Nephron progenitor cell (in vitro differentiated cells): ENCODE measurements at regions not wholly inside any gene's neighbourhood (a gene's known extent, or its start where the extent isn't known, plus 50 kb on each side); places are given as distances from the start of the nearest gene placed in this dataset.

Source experiments
- DNase-seq: peaks from one replicate; pipeline ENCODE4 v3.0.0; 2021
- H3K27ac Mint-ChIP-seq: 2 replicates; pipeline ENCODE4 v1.8.0; 2021; ENCODE audit warnings: mild to moderate bottlenecking, moderate library complexity, mixed read lengths
- H3K27me3 Mint-ChIP-seq: 2 replicates; pipeline ENCODE4 v1.8.0; 2021; ENCODE audit warnings: mild to moderate bottlenecking, low read depth, mixed read lengths; ENCODE audit not compliant: poor library complexity
- H3K36me3 Mint-ChIP-seq: 2 replicates; pipeline ENCODE4 v1.8.0; 2021; ENCODE audit warnings: low read depth, mixed read lengths
- H3K4me1 Mint-ChIP-seq: 2 replicates; pipeline ENCODE4 v1.8.0; 2021; ENCODE audit warnings: mixed read lengths
- H3K4me3 Mint-ChIP-seq: 2 replicates; pipeline ENCODE4 v1.8.0; 2021; ENCODE audit warnings: mild to moderate bottlenecking, moderate library complexity, mixed read lengths
- H3K9me3 Mint-ChIP-seq: 2 replicates; pipeline ENCODE4 v1.8.0; 2021; ENCODE audit warnings: mild to moderate bottlenecking, moderate library complexity, mixed read lengths
- CTCF ChIP-seq: fragments of 200-600 bp; sonication (generic); IDR thresholded peaks from 2 replicates; pipeline ENCODE4 v1.5.0; 2021; ENCODE audit warnings: antibody characterized with exemption

- Mint-ChIP-seq H3K27me3 (peaks cover 4% of the 10 kb centered on the region), H3K4me1 (no peaks in the 10 kb centered on the region), H3K27ac (no peak overlapping the region), H3K36me3 (no peaks in the 10 kb centered on the region), H3K4me3 (no peak overlapping the region), H3K9me3 (peaks cover 48% of the 10 kb centered on the region)
- DNase-seq = no peak
- no peak for TF ChIP-seq CTCF
Observed at GRCh38 chr4:187799735-187800134, 195.8 kb upstream of the ZFP42 start.

- H3K9me3 Mint-ChIP-seq = no peaks in the 10 kb centered on the region
- no peak for TF ChIP-seq CTCF
- H3K4me1 Mint-ChIP-seq = no peaks in the 10 kb centered on the region
- H3K36me3 Mint-ChIP-seq = no peaks in the 10 kb centered on the region
- DNase-seq = no peak
- peak overlapping the region; percentile 25 for H3K27ac Mint-ChIP-seq
- H3K27me3 Mint-ChIP-seq = no peaks in the 10 kb centered on the region
- no peak overlapping the region for H3K4me3 Mint-ChIP-seq
Observed at GRCh38 chr4:187811591-187811990, 184.0 kb upstream of the ZFP42 start.

DNA sequence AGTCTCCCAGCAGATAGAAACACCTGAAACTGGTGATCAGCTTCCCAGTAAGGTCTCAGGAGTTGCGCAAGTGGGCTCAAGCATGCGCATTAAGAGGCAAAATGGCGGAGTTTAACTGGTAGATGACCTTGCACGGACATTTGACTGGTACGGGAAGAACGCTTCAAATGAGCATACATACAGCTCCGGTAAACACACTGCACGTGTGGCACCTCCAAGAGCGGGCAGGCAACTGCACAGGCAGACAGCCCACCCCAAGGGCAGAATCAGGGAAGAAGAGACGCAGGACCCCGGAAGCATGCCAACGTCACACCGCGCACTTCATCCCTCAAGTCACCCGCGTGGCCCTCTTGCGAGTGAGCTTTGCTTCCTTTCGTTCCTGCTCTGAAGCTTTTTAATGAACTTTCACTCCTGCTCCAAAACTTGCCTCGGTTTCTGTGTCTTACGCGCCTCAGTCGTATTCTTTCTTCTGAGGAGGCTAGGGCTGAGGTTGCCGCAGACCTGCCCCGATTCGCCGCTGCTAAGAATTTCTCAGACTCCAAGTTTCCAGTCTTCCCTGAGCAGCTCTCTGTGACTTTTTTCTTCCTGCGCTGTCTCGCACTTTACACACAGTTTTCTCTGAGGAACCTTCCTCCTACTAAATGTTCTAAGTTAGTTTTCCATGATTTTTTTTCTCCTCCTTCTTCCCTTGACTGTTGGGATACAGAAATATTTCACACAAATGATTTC is 180.7 kb upstream of the ZFP42 start:
- Mint-ChIP-seq H3K4me3 (no peak overlapping the region), H3K4me1 (no peaks in the 10 kb centered on the region), H3K27me3 (no peaks in the 10 kb centered on the region), H3K9me3 (no peaks in the 10 kb centered on the region), H3K27ac (no peak overlapping the region), H3K36me3 (no peaks in the 10 kb centered on the region)
- no peak for TF ChIP-seq CTCF
- DNase-seq = no peak

GRCh38 chr4:187826725-187827124 is 168.8 kb upstream of the ZFP42 start:
- no peaks in the 10 kb centered on the region for H3K4me1 Mint-ChIP-seq
- H3K9me3 Mint-ChIP-seq = no peaks in the 10 kb centered on the region
- no peak overlapping the region for H3K27ac Mint-ChIP-seq
- H3K4me3 Mint-ChIP-seq = no peak overlapping the region
- TF ChIP-seq CTCF = no peak
- H3K27me3 Mint-ChIP-seq = no peaks in the 10 kb centered on the region
- DNase-seq = no peak
- H3K36me3 Mint-ChIP-seq = no peaks in the 10 kb centered on the region

DNA sequence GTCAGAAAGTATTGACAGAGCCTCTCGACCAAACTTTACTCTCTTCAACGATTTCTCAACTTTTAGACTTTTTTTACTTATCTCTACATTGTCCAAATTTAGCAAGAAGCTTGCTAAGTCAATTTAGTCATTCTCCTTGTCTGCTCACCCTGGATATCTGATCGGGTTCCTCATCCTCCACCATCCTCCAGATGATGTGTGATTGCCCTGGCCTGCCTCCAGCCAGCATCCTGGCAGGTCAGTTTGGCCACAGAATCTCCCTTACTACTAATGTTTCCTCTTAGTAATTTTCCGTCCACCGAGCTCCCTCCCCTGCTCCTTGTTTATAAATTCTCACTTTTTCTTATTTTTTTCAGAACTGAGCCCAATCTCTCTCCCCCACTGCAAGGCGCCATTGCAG is 167.9 kb upstream of the ZFP42 start:
- Mint-ChIP-seq H3K27me3 (no peaks in the 10 kb centered on the region), H3K4me1 (no peaks in the 10 kb centered on the region), H3K4me3 (no peak overlapping the region), H3K27ac (no peak overlapping the region), H3K9me3 (peaks cover 6% of the 10 kb centered on the region), H3K36me3 (no peaks in the 10 kb centered on the region)
- DNase-seq = no peak
- no peak for TF ChIP-seq CTCF

- no peak for DNase-seq
- H3K27ac Mint-ChIP-seq = no peak overlapping the region
- peaks cover 2% of the 10 kb centered on the region for H3K9me3 Mint-ChIP-seq
- no peaks in the 10 kb centered on the region for H3K4me1 Mint-ChIP-seq
- TF ChIP-seq CTCF = no peak
- H3K36me3 Mint-ChIP-seq = no peaks in the 10 kb centered on the region
- no peak overlapping the region for H3K4me3 Mint-ChIP-seq
- H3K27me3 Mint-ChIP-seq = peaks cover 4% of the 10 kb centered on the region
Observed at GRCh38 chr4:187839765-187840164, 155.8 kb upstream of the ZFP42 start.
